Stimulated activated CD4-positive, alpha-beta T cell treated with anti-CD3 and anti-CD28 coated beads, Interleukin-4, amount 100 ng/mL, for 48 hours (primary cell): ENCODE measurements at regions not wholly inside any gene's neighbourhood (a gene's known extent, or its start where the extent isn't known, plus 50 kb on each side); places are given as distances from the start of the nearest gene placed in this dataset.

ENCODE experiments used
- DNase-seq, 2 donors: peaks; one replicate each; pipeline ENCODE4 v3.0.0-alpha.2; 2020; ENCODE audit warnings: low read depth in 2 of 2

- DNase-seq: no peak
These were observed 313.4 kb downstream of the COG6 start for GRCh38 chr13:39968646-39969475.

GRCh38 chr13:39970177-39970846 lies 314.9 kb downstream of the COG6 start:
- no peak for DNase-seq

GRCh38 chr13:39971526-39971925 lies 316.1 kb downstream of the COG6 start:
- DNase-seq: no peak

GRCh38 chr13:39976481-39976880 lies 321.0 kb downstream of the COG6 start:
- no peak for DNase-seq

GRCh38 chr13:39981056-39981455 lies 325.6 kb downstream of the COG6 start:
- DNase-seq: no peak

GRCh38 chr13:39982745-39983144 lies 327.3 kb downstream of the COG6 start:
- DNase-seq: no peak

GRCh38 chr13:39985071-39985470 lies 329.6 kb downstream of the COG6 start:
- DNase-seq: no peak

GRCh38 chr13:39988351-39988750 lies 332.9 kb downstream of the COG6 start:
- DNase-seq: no peak

- DNase-seq: no peak
These were observed 342.7 kb downstream of the COG6 start for GRCh38 chr13:39998166-39998565.

GRCh38 chr13:40002016-40002415 lies 346.6 kb downstream of the COG6 start:
- DNase-seq: no peak

- no peak for DNase-seq
These were observed 358.1 kb downstream of the COG6 start for GRCh38 chr13:40013554-40013953.

- no peak for DNase-seq
These were observed 361.6 kb downstream of the COG6 start for GRCh38 chr13:40016953-40017660.

GRCh38 chr13:40017662-40018262 lies 362.3 kb downstream of the COG6 start:
- DNase-seq: no peak

GRCh38 chr13:40023595-40024203 lies 368.2 kb downstream of the COG6 start:
- DNase-seq: no peak

GRCh38 chr13:40024204-40024966 lies 368.9 kb downstream of the COG6 start:
- no peak for DNase-seq

GRCh38 chr13:40024967-40025714 lies 369.7 kb downstream of the COG6 start:
- DNase-seq: no peak

GRCh38 chr13:40026174-40026585 lies 370.7 kb downstream of the COG6 start:
- DNase-seq: peak; percentile 32 to 61

- peak; percentile 37 to 45 for DNase-seq
These were observed 371.3 kb downstream of the COG6 start for GRCh38 chr13:40026741-40027140.

- no peak for DNase-seq
These were observed 373.0 kb downstream of the COG6 start for GRCh38 chr13:40028446-40028845.

GRCh38 chr13:40031031-40031430 lies 375.6 kb downstream of the COG6 start:
- no peak for DNase-seq
